HG03457 (cell line): ENCODE measurements at regions not wholly inside any gene's neighbourhood (a gene's known extent, or its start where the extent isn't known, plus 50 kb on each side); places are given as distances from the start of the nearest gene placed in this dataset.

Source experiments
- ATAC-seq: cut with Tn5 transposase; IDR thresholded peaks from one replicate; pipeline ENCODE4 v1.9.1; 2021; ENCODE audit warnings: moderate number of reproducible peaks; ENCODE audit not compliant: unreplicated experiment

DNA sequence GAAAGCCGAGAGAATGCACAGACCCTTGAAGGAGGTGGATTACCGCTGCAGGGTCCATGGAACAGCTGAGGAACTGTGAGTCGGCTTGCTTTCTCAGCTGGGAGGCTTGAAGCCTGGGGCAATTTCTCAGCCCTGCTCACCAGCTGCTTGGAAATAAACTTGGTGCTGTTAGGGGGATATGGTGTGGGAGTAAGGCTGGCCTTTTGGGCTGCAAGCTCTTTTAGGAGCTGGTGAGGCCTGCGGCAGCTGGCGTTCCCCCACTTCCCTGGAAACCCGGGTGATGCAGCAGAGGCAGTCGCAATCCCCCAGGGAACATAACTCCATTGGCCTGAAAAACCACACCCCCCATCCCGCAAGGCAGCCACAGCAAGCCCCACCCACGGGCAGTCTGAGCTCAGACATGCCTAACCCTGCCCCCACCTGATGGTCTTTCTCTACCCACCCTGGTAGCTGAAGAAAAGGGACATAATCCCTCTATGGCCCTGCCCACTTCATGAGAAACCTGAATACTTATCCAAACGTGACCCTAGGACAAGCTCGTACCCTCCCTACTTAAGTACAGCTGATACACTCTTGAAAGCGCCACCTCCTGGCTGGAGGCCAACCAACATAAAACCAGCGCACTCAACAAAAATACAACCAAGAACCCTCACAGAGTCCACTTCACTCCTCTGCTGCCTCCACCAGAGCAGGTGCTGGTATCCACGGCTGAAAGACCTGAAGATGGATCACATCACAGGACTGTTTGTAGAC is 1995.8 kb downstream of the NCAM2 start:
- ATAC-seq, result no peak

DNA sequence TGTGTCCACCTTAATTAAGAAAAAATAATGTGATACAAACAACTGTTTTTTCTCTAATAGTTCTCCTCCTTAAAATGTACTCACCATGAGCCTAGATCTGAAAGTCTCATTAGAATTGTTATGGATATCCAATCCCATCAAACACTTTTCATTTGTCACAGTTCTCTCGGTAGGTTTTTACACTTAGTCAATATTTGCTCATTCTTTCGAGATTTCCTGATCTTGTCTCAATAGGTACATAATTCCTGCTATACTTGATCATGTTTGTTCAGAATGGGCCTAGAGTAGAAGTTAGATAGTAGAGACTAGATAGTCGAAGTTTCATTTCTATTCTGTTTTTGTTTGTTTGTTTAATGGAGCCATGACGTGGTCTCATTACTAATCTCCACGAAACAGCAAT is 2005.7 kb downstream of the NCAM2 start:
- no peak for ATAC-seq

DNA sequence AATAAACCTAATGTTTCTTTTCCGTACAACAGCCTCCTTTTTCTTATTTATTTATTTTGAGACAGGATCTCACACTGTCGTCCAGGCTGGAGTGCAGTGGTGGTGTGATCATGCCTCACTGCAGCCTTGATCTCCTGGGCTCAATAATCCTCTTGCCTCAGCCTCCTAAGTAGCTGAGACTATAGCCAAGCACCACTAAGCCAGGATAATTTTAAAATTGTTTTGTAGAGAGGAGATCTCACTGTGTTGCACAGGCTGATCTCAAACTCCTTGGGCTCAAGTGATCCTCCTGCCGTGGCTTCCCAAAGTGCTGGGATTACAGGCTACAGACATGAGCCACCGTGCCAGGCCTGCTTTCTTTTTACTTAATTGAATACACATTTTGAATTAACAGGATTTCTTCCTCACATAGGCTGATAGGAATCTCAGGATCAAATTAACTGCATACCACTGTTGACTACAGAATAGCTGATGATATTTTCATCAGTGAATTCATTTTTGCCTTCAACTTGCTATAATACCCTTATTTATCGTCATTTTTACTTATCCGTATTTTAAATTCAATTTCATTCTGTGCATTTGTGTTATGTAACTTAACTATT is 2010.5 kb downstream of the NCAM2 start:
- ATAC-seq, result no peak

DNA sequence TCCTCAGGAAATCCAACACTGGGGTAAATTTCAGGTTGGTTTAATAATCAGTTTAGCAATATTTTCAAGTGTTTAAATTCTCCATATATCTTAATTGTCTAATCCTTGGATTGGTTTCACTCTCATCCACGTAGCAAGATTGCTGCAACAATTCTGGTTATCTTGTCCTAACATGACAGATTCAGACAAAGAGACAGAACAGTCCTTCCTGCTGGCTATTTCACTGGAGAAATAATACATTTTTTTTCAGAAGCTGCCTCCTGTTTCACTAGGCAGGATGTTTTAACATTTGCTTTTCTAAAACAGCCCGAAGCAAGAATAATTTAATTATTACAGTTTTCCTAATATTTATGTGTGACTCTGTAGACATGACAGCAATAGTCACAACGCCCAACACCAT is 2011.2 kb downstream of the NCAM2 start:
- ATAC-seq, result no peak

DNA sequence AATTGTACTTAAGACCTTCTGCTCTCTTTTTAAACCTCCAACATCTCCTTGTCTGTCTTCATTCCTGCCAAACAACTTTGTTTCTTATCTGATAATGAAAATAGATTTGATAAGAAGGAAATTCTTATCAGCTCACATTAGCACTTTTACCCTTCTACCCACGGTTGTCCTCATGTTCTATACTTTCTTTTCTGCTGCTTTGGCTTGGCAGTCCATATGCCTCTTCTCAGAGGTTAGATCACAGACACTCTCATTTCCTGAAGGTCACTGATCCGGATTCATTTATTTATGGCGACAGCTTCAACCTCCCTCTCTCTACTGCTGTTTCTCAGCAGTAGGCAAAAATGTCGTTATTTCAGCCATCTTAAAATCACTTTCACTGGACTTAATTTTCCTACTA is 2015.8 kb downstream of the NCAM2 start:
- no peak for ATAC-seq

DNA sequence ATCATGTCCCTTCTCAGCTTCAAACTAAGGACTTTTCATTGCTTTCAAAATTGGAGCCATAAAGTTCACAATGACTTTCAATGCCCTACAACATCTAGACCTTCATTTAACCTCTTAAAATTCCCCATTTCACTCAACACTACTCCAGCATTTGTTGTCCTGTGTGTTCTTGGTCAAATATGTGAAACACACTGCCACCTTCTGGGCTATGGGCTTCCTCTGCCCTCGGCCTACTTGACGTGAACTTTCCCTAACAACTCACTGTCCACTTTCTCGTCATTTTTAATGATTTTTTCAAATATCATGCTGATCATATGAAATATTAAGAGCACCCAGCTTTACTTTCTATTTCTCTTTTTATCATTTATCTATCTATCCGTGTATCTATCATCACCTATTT is 2018.4 kb downstream of the NCAM2 start:
- no peak for ATAC-seq

DNA sequence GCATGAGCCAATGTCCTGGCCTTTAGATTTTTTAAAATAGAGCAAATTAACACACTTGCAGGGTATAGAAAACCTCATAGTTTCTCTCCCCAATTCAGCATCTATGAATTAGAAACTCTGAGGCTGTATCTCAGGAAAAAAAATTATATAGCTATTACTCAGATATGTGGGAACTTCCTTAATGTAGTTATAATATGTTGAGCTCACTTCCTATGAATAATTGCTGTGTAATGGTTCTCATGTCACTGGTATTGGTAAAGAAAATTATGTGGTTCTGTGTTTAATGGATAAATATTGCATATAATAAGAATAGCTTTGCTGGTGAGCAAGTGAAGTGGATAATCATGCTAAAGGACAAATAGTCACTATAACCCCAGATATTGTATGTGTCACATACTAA is 2019.8 kb downstream of the NCAM2 start:
- no peak for ATAC-seq

DNA sequence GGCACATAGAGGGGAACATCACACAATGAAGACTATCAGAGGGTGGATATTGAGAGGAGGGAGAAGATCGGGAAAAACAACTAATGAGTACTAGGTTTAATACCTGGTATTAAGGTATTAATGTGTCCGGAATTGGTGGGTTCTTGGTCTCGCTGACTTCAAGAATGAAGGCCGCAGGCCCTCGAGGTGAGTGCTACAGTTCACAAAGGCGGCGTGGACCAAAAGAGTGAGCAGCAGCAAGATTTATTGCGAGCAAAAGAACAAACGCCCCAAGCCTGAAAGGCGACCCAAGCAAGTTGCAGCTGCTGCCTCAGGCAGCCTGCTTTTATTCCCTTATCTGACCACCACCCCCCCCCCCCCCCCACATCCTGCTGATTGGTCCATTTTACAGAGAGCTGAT is 2022.8 kb downstream of the NCAM2 start:
- ATAC-seq, result no peak

DNA sequence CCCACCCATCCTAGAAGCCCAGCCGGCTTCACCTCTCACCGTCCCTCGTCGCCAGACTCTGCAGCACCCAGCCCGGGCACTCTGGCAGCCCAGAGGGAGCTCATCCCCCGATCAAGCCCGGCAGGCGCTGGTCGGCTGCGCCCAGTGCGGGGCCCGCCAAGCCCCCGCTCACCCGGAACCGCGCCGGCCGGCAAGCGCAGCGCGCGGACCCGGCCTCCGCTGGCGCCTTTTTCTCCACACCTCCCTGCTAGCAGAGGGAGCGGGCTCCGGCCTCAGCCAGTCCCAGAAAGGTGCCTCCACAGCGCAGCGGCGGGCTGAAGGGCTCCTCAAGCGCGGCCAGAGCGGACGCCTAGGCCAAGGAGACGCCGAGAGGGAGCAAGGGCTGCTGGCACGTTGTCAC is 2023.3 kb downstream of the NCAM2 start:
- no peak for ATAC-seq

DNA sequence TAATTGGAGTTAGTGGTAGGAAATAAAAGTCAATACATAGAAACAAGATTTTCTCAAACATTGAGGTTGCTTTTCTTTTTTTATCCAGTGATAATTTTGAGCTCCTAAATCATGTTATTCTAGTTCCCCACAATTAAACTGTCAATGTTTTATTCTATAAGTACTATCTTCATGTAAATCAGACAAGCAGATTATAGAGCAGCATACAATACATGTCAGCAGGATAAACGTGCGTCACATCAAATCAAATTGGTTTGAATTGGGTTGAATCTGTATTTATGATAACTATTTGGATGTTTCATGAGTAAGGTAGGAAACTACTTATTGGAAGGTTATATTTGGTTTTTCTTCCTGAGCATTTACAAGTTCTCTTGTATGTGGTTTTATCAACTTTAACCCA is 2028.7 kb downstream of the NCAM2 start:
- ATAC-seq, result no peak

DNA sequence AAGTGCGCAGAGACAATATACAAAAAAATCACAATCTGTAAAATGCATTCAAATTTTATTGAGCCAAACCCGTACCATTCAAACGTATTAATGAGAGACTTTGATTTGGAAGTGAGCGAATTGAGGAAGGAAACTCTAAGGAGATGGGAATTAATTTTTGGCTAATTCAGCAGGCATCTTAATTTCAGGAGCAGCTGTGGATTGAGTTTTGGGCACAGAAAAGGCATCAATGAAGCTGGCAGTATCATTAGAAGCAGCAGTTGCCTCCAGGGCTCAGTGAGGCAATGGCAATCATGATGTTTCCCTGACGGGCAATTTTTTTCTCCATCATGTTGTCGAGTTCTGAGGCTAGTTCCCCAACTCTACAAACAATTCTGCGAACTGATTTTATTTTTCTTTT is 2041.6 kb downstream of the NCAM2 start:
- no peak for ATAC-seq

DNA sequence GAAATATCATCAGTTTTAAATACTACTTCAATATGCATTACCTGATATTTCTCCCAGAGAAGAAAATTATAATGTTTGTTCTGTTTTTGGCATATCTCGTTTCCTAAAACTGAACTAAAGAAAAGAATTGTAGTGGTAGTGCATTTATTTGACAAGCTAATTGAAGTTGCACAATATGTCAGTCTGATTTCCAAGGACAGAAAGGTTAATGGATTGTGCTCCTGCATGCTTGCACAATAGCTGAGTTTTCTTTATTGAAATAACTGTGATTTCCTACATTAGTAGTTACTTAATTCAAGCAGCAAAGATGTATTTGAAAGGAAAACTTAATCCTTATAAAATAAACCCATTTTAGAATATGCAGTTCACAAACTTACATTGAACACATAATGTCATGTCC is 2047.7 kb downstream of the NCAM2 start:
- no peak for ATAC-seq

DNA sequence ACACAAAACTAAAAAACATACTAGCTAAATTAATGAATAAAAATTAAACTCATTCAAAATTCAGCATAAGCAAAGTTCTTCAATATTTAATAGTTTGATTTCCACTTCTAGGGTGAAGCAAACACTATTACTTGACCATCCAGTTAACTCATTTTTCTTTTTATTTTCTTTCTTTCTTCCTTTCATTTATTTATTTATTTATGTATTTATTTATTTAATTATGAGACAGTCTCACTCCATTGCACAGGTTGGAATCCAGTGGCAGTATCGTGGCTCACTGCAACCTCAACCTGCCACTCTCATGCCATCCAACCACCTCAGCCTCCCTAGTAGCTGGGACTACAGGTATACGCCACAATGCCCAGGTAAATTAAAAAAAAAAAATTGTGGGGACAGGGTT is 2069.5 kb downstream of the NCAM2 start:
- ATAC-seq, result no peak

DNA sequence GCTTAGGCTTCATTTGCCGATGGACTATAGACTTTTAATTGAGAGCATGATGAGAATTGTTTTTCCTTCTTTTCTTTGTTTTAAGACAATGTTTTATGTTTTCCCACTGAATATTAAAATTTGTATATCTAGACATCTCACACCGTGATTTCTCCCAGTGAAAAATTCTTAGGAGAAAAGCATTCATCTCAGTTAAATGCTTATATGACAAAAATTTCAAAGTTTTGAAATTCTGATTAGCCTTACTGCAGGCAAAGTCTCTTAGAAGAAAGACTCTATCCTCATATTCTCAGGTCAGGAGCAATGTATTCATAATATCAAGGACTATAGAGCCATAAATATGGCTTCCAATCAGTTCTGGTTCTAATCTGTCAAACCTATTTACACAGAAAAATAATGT is 2085.0 kb downstream of the NCAM2 start:
- no peak for ATAC-seq

DNA sequence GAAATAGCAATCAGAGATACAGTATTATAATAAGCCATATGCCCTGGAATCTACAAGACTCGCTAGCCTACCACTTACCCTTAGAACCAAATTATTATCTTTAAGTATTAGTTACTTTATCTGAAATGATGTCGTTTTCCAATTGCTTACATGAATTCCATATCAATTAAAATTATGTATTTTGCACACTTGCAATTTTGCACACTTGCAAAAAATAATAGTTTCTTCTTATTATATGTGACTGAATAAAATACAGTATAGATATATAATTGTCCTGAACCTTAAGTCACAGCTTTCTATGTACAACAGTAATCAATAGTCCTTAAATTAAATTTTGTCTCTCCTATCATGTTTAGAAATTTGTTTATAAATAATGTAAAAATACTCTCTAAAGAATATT is 2095.1 kb downstream of the NCAM2 start:
- no peak for ATAC-seq

DNA sequence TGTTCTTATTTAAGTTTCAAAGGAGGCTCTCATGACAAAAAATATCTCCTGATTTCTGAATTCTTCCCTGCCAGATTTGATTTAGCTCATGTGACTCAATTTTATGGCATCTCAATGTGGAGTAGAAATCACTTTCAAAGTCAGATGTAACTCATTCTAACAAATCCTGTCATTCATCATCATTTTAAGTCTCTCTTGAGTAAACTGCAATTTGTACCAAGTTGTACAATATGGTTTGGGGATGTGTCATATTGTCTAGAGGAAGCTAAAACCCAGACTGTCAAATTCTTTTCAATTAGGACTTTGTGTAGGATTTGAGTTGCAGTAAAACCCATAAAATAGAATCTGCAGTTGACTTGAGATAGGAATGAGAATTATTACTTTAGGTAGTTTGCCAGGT is 2101.0 kb downstream of the NCAM2 start:
- no peak for ATAC-seq

DNA sequence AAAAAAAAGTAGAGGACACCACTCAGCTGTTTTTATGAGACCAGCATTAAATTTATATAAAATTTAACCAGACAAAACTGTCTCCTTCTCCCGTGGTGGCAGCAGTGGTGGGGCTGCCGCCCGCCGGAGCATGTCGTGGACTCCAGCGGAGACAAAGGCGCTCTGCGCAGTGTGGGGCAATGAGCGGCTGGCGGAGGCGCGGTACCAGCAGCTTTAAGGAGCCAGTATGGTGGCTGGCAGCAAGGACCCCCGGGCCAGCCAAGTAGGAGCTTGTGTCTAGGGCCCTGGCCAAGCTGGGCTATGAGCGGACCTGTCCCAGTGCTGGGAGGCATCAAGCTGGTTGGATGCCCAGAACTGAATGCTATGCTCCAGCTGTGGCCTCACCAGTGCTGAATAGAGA is 2102.9 kb downstream of the NCAM2 start:
- ATAC-seq, result no peak

DNA sequence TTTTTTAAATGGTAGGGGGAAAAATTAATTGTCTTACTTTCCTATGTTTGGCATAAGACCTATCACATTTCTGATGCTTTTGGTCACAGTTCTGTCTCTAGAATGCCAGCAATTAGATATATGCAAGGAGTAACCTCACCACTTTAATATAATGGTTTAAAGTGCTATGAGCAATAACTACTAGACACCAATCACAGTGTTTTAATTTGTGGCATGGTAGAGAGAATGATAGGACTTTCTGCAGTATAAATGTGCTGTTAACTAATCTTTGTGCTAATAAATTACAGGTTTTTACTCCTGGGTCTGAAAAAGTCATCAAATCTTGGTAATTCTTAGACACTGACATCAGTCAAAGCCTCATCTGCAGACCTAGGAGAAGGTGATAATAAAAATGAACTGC is 2110.3 kb downstream of the NCAM2 start:
- no peak for ATAC-seq

DNA sequence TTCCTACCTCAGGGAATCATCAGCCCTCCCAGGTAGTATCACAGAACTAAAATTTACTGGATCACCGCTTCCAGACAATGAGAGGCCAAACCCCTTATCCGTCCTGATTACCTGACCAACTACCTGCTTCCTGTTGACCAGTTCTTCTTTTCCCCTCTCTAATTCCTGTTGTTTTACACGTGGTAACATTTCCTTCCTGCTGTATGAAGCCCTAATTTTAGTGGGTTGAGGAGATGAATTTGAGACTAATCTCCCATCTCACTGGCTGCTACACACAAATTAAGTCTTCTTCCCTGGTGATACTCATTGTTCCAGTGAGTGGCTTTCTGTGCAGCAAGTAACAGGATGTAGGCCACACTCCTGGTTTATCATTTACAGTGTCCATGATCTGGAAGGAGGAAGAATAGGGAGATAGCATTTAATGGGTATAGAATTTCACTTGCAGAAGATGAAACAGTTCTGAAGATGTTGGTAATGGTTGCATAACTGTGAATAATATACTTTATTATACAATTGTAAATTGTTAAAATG is 2112.9 kb downstream of the NCAM2 start:
- ATAC-seq, result no peak

DNA sequence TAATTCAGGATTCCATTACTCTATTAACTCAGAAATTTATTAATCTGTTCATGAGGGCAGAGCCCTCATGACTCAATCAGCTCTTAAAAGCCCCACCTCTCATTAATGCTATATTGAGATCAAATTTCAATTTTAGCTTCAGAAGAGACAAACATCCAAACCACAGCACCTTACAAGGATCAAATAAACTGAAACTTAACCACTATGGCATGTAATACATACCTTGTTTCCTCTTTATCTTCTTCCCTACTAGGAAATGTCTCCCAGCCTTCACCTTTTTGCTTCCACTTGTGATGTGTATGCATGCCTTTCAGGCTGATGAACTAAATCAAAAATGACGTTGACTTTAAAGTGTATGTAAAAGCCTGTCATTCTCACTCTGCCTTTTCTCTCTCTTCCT is 2121.3 kb downstream of the NCAM2 start:
- no peak for ATAC-seq

DNA sequence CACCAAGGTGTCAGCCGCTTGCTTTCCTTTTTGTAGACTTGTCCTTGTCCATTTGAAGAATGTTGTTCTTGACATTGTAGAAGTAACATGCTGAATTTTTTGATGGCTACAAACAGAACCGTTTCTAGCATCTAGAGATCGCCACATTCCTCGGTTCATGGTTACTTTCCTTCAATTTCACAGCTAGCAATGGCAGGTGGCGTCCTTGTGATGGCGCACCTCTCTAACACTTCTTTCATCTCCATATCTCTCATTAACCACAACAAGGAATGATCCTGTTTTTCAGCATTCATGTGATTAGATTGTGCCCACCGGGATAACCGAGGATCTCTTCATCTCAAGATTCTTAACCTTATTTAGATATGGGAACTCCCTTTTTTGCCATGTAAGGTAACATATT is 2129.8 kb downstream of the NCAM2 start:
- no peak for ATAC-seq

DNA sequence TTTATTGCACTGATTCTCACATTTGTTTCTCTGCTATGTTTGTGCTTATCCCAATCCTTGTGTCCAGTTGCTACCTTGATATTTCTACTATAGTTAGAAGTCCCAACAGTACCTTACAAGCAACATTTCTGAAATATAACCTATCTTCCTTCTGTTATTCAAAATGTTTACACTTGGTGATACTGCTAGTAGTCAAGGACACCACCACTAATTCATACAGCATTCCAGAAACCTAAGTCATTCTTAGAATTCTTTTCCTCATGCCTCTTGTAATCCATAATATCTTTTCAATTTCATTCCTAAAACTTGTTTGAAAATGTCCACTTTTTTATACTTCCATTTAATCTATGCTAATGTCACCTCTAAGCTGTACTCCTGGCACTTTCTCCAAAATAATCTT is 2132.1 kb downstream of the NCAM2 start:
- ATAC-seq, result no peak

DNA sequence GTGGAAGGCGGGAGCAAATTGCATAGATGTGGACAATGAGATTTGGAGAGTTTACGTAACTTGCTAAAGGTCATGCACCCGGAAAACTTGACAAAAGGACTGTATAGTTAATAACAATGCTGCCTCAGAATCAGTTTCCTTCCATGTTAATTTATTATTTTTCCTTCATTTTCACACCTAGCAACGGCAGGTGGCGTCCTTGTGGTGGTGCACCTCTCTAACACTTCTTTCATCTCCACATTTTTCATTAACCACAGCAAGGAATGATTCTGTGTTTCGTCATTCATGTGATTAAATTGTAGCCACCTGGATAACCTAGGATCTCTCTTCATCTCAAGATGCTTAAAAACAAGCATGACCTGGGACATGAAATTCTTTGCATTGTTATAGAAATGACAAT is 2133.0 kb downstream of the NCAM2 start:
- no peak for ATAC-seq
